GM12892 (cell line): ENCODE measurements at regions not wholly inside any gene's neighbourhood (a gene's known extent, or its start where the extent isn't known, plus 50 kb on each side); places are given as distances from the start of the nearest gene placed in this dataset.

ENCODE experiments used
- POLR2A ChIP-seq: IDR thresholded peaks from 2 replicates; pipeline ENCODE4 v1.6.1; 2011; ENCODE audit warnings: low read depth, low read length, control low read depth
- POLR2AphosphoS5 ChIP-seq: IDR thresholded peaks from 2 replicates; pipeline ENCODE4 v1.6.1; 2011; ENCODE audit warnings: low read depth, low read length, control low read depth
- TAF1 ChIP-seq: IDR thresholded peaks from 2 replicates; pipeline ENCODE4 v1.6.1; 2011; ENCODE audit warnings: low read depth, mild to moderate bottlenecking, control low read depth, low read length, borderline replicate concordance

DNA sequence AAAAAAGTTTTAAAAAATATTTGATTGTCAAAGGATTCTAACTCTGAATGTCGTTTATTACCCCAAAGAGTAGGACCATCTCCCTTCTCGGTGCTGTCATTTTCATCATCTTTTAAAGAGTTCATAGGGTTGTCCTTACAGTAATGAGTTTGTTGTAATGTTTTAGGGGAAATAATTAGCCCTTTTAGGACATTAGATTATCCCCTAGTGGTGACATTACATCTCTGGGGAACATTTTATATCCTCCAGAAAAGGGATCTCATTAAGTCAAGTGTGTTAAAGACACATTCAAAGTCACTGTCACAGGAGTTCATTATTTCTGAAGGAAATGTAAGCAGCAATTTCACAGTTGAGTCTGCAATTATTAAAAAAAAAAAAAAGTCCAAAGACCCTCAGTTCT, 99.3 kb upstream of the GJB6 start:
- TF ChIP-seq POLR2AphosphoS5 (no peak), POLR2A (no peak), TAF1 (no peak)
